GM12891 (cell line): ENCODE measurements at regions not wholly inside any gene's neighbourhood (a gene's known extent, or its start where the extent isn't known, plus 50 kb on each side); places are given as distances from the start of the nearest gene placed in this dataset.

ENCODE experiments used
- DNase-seq: peaks from one replicate; pipeline ENCODE4 v3.0.0; 2011; ENCODE audit warnings: low spot score; ENCODE audit not compliant: insufficient read length
- FAIRE-seq: peaks from 2 replicates; lab custom pipeline; 2011; peaks lifted over from hg19 to GRCh38; lab: Jason Lieb, UNC
- PAX5 ChIP-seq: IDR thresholded peaks from 2 replicates; pipeline ENCODE4 v1.6.1; 2011; ENCODE audit warnings: low read length, moderate library complexity, mild to moderate bottlenecking; ENCODE audit not compliant: insufficient read depth, severe bottlenecking
- POLR2A ChIP-seq: IDR thresholded peaks from 2 replicates; pipeline ENCODE4 v1.6.1; 2011; ENCODE audit warnings: low read depth, low read length, control low read depth
- POLR2AphosphoS5 ChIP-seq: IDR thresholded peaks from 2 replicates; pipeline ENCODE4 v1.6.1; 2011; ENCODE audit warnings: low read depth, low read length, control low read depth
- POU2F2 ChIP-seq: IDR thresholded peaks from 2 replicates; pipeline ENCODE4 v1.6.1; 2011; ENCODE audit warnings: low read depth, mild to moderate bottlenecking, control low read depth, low read length, moderate library complexity
- SPI1 ChIP-seq: IDR thresholded peaks from 2 replicates; pipeline ENCODE4 v1.6.1; 2011; ENCODE audit warnings: low read depth, low read length, control low read depth
- TAF1 ChIP-seq: IDR thresholded peaks from 2 replicates; pipeline ENCODE4 v1.6.1; 2011; ENCODE audit warnings: low read depth, low read length, control low read depth

GRCh38 chr6:22943327-22943726, 374.0 kb downstream of the HDGFL1 start:
- no peak for FAIRE-seq
- TF ChIP-seq PAX5 = no peak
- no peak for TF ChIP-seq TAF1
- TF ChIP-seq POLR2A = no peak
- no peak for TF ChIP-seq POU2F2
- no peak for TF ChIP-seq POLR2AphosphoS5
- no peak for TF ChIP-seq SPI1
- DNase-seq = no peak

- TF ChIP-seq PAX5 (no peak), POLR2AphosphoS5 (no peak), POLR2A (no peak), TAF1 (no peak), POU2F2 (no peak), SPI1 (no peak)
- no peak for FAIRE-seq
- no peak for DNase-seq
Measured at GRCh38 chr6:22949967-22950366, 380.6 kb downstream of the HDGFL1 start.

- DNase-seq (no peak), FAIRE-seq (no peak)
- TF ChIP-seq TAF1 (no peak), PAX5 (no peak)
Measured at GRCh38 chr6:22952097-22952496, 382.7 kb downstream of the HDGFL1 start.

- FAIRE-seq = no peak
- TF ChIP-seq PAX5 (no peak), POLR2A (no peak), TAF1 (no peak), SPI1 (no peak), POLR2AphosphoS5 (no peak), POU2F2 (no peak)
- no peak for DNase-seq
Measured at GRCh38 chr6:22954749-22955385, 385.5 kb downstream of the HDGFL1 start.

GRCh38 chr6:22956029-22956681, 386.8 kb downstream of the HDGFL1 start:
- FAIRE-seq (no peak), DNase-seq (no peak)
- TF ChIP-seq TAF1 (no peak), SPI1 (no peak), POU2F2 (no peak), PAX5 (no peak), POLR2AphosphoS5 (no peak), POLR2A (no peak)

GRCh38 chr6:22958677-22959076, 389.3 kb downstream of the HDGFL1 start:
- peak; percentile 55 for FAIRE-seq
- no peak for TF ChIP-seq POLR2AphosphoS5
- no peak for TF ChIP-seq TAF1
- TF ChIP-seq POLR2A = no peak
- no peak for TF ChIP-seq PAX5
- no peak for TF ChIP-seq POU2F2
- no peak for DNase-seq

GRCh38 chr6:22959571-22959970, 390.2 kb downstream of the HDGFL1 start:
- FAIRE-seq = no peak
- no peak for DNase-seq
- TF ChIP-seq TAF1 = no peak
- no peak for TF ChIP-seq POU2F2
- TF ChIP-seq POLR2AphosphoS5 = no peak
- no peak for TF ChIP-seq POLR2A
- TF ChIP-seq PAX5 = no peak
- no peak for TF ChIP-seq SPI1

GRCh38 chr6:22964334-22964733, 395.0 kb downstream of the HDGFL1 start:
- TF ChIP-seq TAF1 (no peak), POLR2AphosphoS5 (no peak), POU2F2 (no peak), PAX5 (no peak), SPI1 (no peak), POLR2A (no peak)

GRCh38 chr6:22965889-22966288, 396.5 kb downstream of the HDGFL1 start:
- FAIRE-seq (no peak), DNase-seq (no peak)
- TF ChIP-seq SPI1 (no peak), POLR2AphosphoS5 (no peak), POU2F2 (no peak), PAX5 (no peak)

More at GRCh38 chr6:22964334-22964733, 395.0 kb downstream of the HDGFL1 start:
- FAIRE-seq = no peak
- no peak for DNase-seq
